SU-DHL-6 (cell line): ENCODE measurements at regions not wholly inside any gene's neighbourhood (a gene's known extent, or its start where the extent isn't known, plus 50 kb on each side); places are given as distances from the start of the nearest gene placed in this dataset.

ENCODE experiments used
- CTCF ChIP-seq: fragments of 200-600 bp; sonication (generic); IDR thresholded peaks from one replicate; pipeline ENCODE4 v1.5.1; 2017; ENCODE audit warnings: antibody characterized with exemption, mild to moderate bottlenecking, low read length, moderate library complexity; ENCODE audit not compliant: insufficient read depth, poor library complexity, severe bottlenecking
- EZH2phosphoT487 ChIP-seq: fragments of 200-600 bp; sonication (generic), shearing (Covaris generic); conservative IDR thresholded peaks from 2 replicates; pipeline ENCODE4 v1.6.1; 2018; ENCODE audit warnings: mild to moderate bottlenecking, antibody characterized with exemption, low read length, moderate library complexity, mixed read lengths

GRCh38 chr9:686321-686813 lies 155.1 kb upstream of the DMRT1 start:
- no peak for TF ChIP-seq CTCF
- TF ChIP-seq EZH2phosphoT487 = no peak
